Esophagus muscularis mucosa (tissue), 4 donors: ENCODE measurements at regions not wholly inside any gene's neighbourhood (a gene's known extent, or its start where the extent isn't known, plus 50 kb on each side); places are given as distances from the start of the nearest gene placed in this dataset.

Source experiments
- DNase-seq: peaks from one replicate; pipeline ENCODE4 v3.0.0-alpha.2; 2017; ENCODE audit errors: extremely low spot score
- H3K27ac ChIP-seq, 4 donors: fragments of 200-600 bp; sonication (generic); replicated peaks in 1 of 4; 1 replicate in 3 of 4; 2 replicates in 1 of 4; pipeline ENCODE4 v1.5.1; 2016 to 2019; ENCODE audit warnings: mild to moderate bottlenecking in 1 of 4
- H3K27me3 ChIP-seq, 4 donors: fragments of 200-600 bp; sonication (generic); one replicate each; pipeline versions ENCODE4 v1.5.1 to v1.6.0; 2016 to 2019
- H3K36me3 ChIP-seq, 4 donors: fragments of 200-600 bp; sonication (generic); one replicate each; pipeline ENCODE4 v1.5.1; 2016 to 2019
- H3K4me1 ChIP-seq, 4 donors: fragments of 200-600 bp; sonication (generic); one replicate each; pipeline ENCODE4 v1.5.1; 2016 to 2019
- H3K4me3 ChIP-seq, 4 donors: fragments of 200-600 bp; sonication (generic); 1 replicate in 2 of 4; 2 replicates in 2 of 4; pipeline ENCODE4 v1.5.1; 2016 to 2019; ENCODE audit warnings: mild to moderate bottlenecking in 4 of 4, moderate library complexity in 1 of 4
- H3K9me3 ChIP-seq, 4 donors: fragments of 200-600 bp; sonication (generic); 1 replicate in 3 of 4; 2 replicates in 1 of 4; pipeline ENCODE4 v1.5.1; 2016 to 2019
- EP300 ChIP-seq: sonication (generic); formaldehyde crosslinking; IDR thresholded peaks from one replicate; pipeline ENCODE4 v1.6.1; 2017; ENCODE audit warnings: antibody characterized with exemption
- POLR2A ChIP-seq: fragments of 450-650 bp; IDR thresholded peaks from one replicate; pipeline ENCODE4 v1.6.1; 2017; ENCODE audit warnings: antibody characterized with exemption, moderate library complexity, mild to moderate bottlenecking, low read depth
- POLR2AphosphoS5 ChIP-seq, 2 donors: sonication (generic); formaldehyde crosslinking; IDR thresholded peaks; one replicate each; pipeline ENCODE4 v1.6.1; 2017; ENCODE audit warnings: antibody characterized with exemption in 2 of 2
- WGBS: methylation state at CpG from one replicate; pipeline ENCODE4 v1.1.5; 2018; 5-methylcytosine and 5-hydroxymethylcytosine counted together
- intact Hi-C: fragments of 100-400 bp; cut with DNase I; formaldehyde crosslinking; loops from one replicate; pipeline ENCODE4 v1.15.1; 2023
- TF ChIP-seq, protein P1 (sequence below), 3 experiments: fragments of 200-600 bp in 2 of 3; fragments of 450-650 bp in 1 of 3; sonication (generic) in 2 of 3; IDR thresholded peaks; one replicate each; pipeline ENCODE4 v1.5.1; 2017 to 2019; ENCODE audit warnings: antibody characterized with exemption in 3 of 3, mild to moderate bottlenecking in 2 of 3, moderate library complexity in 1 of 3

DNA sequence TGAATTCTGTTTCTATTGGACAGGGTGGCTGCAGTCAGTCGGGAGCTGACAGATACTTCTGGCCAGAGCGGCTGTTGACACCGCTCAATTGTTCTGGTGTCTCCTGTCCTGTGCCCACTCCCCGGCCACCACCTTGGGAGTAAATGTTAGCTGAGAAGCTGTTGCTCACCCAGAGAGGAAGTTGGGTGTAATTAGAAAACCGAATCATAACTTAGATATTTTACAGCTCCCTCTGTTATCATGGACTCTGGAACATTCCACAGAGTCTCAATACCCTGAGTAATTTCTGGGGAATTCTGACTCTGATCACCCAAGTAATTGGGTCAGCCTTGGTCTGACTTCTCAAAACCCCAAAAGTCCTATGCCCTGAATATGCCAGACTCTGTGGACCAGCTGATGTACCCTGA lies 58.3 kb upstream of the RFLNA start:
- no peaks in the 10 kb centered on the region for H3K9me3 ChIP-seq
- H3K4me1 ChIP-seq: no peaks in the 10 kb centered on the region
- WGBS: 72% methylated on average over 5 of the region's 5 CpGs
- H3K27ac ChIP-seq: no peak overlapping the region
- intact Hi-C loops: no loop called here
- peaks cover 0 to 8% (median 0%) of the 10 kb centered on the region in 4 donors for H3K27me3 ChIP-seq
- TF ChIP-seq EP300: no peak
- TF ChIP-seq POLR2A: no peak
- TF ChIP-seq, protein P1, sequence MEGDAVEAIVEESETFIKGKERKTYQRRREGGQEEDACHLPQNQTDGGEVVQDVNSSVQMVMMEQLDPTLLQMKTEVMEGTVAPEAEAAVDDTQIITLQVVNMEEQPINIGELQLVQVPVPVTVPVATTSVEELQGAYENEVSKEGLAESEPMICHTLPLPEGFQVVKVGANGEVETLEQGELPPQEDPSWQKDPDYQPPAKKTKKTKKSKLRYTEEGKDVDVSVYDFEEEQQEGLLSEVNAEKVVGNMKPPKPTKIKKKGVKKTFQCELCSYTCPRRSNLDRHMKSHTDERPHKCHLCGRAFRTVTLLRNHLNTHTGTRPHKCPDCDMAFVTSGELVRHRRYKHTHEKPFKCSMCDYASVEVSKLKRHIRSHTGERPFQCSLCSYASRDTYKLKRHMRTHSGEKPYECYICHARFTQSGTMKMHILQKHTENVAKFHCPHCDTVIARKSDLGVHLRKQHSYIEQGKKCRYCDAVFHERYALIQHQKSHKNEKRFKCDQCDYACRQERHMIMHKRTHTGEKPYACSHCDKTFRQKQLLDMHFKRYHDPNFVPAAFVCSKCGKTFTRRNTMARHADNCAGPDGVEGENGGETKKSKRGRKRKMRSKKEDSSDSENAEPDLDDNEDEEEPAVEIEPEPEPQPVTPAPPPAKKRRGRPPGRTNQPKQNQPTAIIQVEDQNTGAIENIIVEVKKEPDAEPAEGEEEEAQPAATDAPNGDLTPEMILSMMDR (IDR thresholded peaks at IDR 0.05): no peak
- TF ChIP-seq POLR2AphosphoS5 (IDR thresholded peaks at IDR 0.05): no peak
- no peaks in the 10 kb centered on the region for H3K36me3 ChIP-seq
- H3K4me3 ChIP-seq: no peak overlapping the region
- no peak for DNase-seq

DNA sequence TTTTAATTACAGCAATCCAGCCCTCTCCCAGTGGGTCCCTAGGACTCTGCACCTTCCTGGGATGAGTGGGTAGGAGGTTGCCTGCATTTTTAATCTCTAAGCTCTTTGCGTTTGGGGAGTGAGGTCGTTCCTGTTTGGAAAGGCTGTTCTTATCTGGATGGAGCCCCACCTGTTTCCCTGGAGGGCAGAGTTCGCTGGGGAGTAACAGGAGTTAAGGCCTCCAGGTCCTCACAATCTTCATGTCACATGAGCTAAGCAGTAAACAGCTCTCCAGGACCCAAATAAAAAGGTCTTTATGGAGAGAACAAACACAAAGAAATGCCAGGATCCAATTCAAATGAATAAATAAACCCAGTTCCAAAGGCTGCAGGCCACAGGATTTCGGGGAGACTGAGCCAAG lies 56.0 kb upstream of the RFLNA start:
- WGBS: 64% methylated on average over 4 of the region's 4 CpGs
- TF ChIP-seq POLR2A: no peak
- TF ChIP-seq POLR2AphosphoS5 (IDR thresholded peaks at IDR 0.05): no peak
- TF ChIP-seq, protein P1 (IDR thresholded peaks at IDR 0.05): no peak
- no peak for TF ChIP-seq EP300
- H3K9me3 ChIP-seq: no peaks in the 10 kb centered on the region
- intact Hi-C loops: no loop called here
- H3K27me3 ChIP-seq: peaks cover 0 to 8% (median 0%) of the 10 kb centered on the region in 4 donors
- H3K4me3 ChIP-seq: no peak overlapping the region
- no peaks in the 10 kb centered on the region for H3K4me1 ChIP-seq
- H3K27ac ChIP-seq: no peak overlapping the region
- H3K36me3 ChIP-seq: no peaks in the 10 kb centered on the region
- DNase-seq: no peak

DNA sequence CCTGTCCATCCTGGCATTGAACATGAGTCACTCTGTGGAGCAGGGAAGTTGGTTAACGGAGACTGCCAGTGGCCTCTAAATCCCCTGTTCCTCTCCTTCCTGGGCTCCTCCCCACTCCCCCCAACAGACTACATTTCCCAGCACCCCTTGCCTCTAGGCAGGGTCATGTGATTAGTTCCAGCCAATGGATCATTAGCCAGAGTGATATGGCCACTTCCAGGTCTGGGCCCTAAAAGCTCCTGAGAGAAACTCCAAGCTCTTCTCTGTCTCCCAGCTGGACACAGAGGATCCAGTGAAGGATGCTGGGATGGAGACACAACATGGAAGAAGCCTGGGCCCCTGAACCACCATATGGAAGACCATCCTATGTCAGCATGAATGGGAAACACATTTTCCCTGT lies 54.4 kb upstream of the RFLNA start:
- Histone ChIP-seq H3K27me3 (peaks cover 0 to 8% (median 0%) of the 10 kb centered on the region in 4 donors), H3K4me1 (no peaks in the 10 kb centered on the region), H3K36me3 (no peaks in the 10 kb centered on the region), H3K9me3 (no peaks in the 10 kb centered on the region), H3K4me3 (no peak overlapping the region), H3K27ac (no peak overlapping the region)
- intact Hi-C loops: no loop called here
- 75% methylated on average over 1 of the region's 1 CpG for WGBS
- DNase-seq: no peak
- TF ChIP-seq EP300 (no peak), POLR2AphosphoS5 (IDR thresholded peaks at IDR 0.05) (no peak), POLR2A (no peak)
- TF ChIP-seq, protein P1 (IDR thresholded peaks at IDR 0.05): no peak

DNA sequence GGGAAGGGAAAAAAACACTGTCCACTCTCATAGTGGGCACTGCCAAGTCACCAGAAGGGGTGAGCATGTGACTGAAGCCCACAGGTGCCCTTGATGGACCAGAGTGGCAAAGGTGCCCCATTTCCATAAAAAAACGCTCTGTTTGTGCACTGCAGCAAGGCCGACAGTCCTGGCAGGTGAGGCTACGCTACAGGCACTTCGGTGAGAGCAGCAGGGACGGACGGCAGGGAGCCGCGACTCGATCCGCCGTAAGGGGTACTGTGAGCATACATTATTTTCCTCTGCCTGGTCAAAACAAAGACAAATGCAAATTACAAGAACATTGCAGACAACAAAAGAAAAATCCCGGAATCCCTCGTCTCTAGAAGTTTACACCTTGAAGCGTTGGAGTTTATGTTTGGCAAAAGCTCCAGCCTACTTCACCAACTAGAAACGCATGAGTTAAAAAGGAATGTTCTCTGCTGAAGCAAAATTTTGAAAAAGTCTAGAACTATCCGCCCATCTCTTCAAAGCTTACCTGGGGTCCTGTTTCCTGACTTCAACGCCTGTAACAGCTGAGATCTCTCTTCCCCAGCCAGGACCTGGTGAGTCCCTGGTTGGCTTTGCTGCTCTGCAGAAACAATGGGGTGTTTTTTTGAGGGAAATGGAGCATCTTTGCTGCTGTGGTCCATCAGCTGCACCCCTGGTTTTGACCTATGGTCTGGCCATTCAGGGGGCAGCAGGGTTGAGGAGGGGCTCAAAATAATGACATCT lies 52.9 kb upstream of the RFLNA start:
- TF ChIP-seq, protein P1 (IDR thresholded peaks at IDR 0.05): no peak
- TF ChIP-seq POLR2A (no peak), POLR2AphosphoS5 (IDR thresholded peaks at IDR 0.05) (no peak), EP300 (no peak)
- WGBS: 85% methylated on average over 17 of the region's 17 CpGs
- intact Hi-C loops: no loop called here

More for the DNA sequence above, 52.9 kb upstream of the RFLNA start:
- no peak for DNase-seq
- Histone ChIP-seq H3K4me3 (no peak overlapping the region), H3K27ac (no peak overlapping the region), H3K36me3 (no peaks in the 10 kb centered on the region), H3K27me3 (peaks cover 0 to 8% (median 0%) of the 10 kb centered on the region in 4 donors), H3K9me3 (peaks cover 0 to 14% (median 5%) of the 10 kb centered on the region in 4 donors), H3K4me1 (no peaks in the 10 kb centered on the region)
